Activated naive CD4-positive, alpha-beta T cell treated with anti-CD3 and anti-CD28 coated beads, Interleukin-2, amount 10 ng/mL, durations not matched to agents 7 days and 5 days (primary cell): ENCODE measurements at regions not wholly inside any gene's neighbourhood (a gene's known extent, or its start where the extent isn't known, plus 50 kb on each side); places are given as distances from the start of the nearest gene placed in this dataset.

Experiments used
- CTCF ChIA-PET: fragments of 350-600 bp; sonication (Branson Sonifier 250); formaldehyde crosslinking; loops from one replicate; lab custom pipeline; 2021; ENCODE audit warnings: antibody characterized with exemption; lab: Charles Lee
- DNase-seq: peaks from one replicate; pipeline ENCODE4 v3.0.0-alpha.2; 2020
- H3K27ac Mint-ChIP-seq: one replicate; pipeline ENCODE4 v1.8.0; 2021; ENCODE audit warnings: mild to moderate bottlenecking, moderate library complexity, mixed read lengths
- H3K27me3 Mint-ChIP-seq: one replicate; pipeline ENCODE4 v1.8.0; 2021; ENCODE audit warnings: mild to moderate bottlenecking, mixed read lengths
- H3K36me3 Mint-ChIP-seq: one replicate; pipeline ENCODE4 v1.8.0; 2021; ENCODE audit warnings: mixed read lengths
- H3K4me1 Mint-ChIP-seq: one replicate; pipeline ENCODE4 v1.8.0; 2021; ENCODE audit warnings: mixed read lengths
- H3K4me3 Mint-ChIP-seq: one replicate; pipeline ENCODE4 v1.8.0; 2021; ENCODE audit warnings: mild to moderate bottlenecking, moderate library complexity, mixed read lengths
- H3K9me3 Mint-ChIP-seq: one replicate; pipeline ENCODE4 v1.8.0; 2021; ENCODE audit warnings: mixed read lengths

DNA sequence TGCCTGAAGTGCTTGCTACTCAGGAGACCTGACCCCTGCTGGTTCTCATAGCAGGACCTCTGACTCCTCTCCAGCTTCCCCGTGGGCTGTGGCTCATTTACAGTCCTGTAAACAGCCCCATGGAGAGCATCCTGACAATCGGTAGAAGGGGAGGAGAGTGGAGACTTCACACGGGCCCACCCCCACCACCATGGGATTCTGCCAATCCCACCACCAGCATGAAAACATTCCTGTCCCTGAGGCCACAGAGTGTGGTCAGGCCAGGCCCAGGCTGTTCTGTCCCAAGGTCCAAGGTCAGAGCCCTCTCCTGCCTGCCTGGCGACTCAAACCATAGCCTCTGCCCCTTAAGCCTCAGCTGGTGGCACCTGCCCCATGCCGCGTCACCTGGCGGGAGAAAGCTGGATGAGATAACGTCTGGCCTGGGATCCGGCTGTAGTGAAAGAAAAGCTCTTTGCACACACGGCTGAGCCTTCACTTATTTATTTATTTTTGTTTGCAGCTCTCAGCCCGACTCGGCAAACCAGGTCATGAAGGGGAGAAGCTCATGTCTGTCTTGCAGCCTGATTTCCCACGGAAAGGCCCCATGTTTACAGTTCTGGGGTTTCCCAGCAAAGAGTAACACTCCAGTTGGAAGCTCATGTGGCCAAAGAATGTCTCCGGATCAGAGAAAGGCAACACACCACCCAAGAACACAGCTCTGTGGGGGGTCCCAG, 293.6 kb upstream of the ZMIZ1 start:
- H3K4me3 Mint-ChIP-seq, result no peak overlapping the region
- H3K36me3 Mint-ChIP-seq, result no peaks in the 10 kb centered on the region
- no peaks in the 10 kb centered on the region for H3K4me1 Mint-ChIP-seq
- no peak overlapping the region for H3K27ac Mint-ChIP-seq
- peaks cover 4% of the 10 kb centered on the region for H3K27me3 Mint-ChIP-seq
- no peaks in the 10 kb centered on the region for H3K9me3 Mint-ChIP-seq
- CTCF ChIA-PET, result no interaction called here
- DNase-seq, result no peak

GRCh38 chr10:78775891-78776290, 292.9 kb upstream of the ZMIZ1 start:
- CTCF ChIA-PET, result no interaction called here

DNA sequence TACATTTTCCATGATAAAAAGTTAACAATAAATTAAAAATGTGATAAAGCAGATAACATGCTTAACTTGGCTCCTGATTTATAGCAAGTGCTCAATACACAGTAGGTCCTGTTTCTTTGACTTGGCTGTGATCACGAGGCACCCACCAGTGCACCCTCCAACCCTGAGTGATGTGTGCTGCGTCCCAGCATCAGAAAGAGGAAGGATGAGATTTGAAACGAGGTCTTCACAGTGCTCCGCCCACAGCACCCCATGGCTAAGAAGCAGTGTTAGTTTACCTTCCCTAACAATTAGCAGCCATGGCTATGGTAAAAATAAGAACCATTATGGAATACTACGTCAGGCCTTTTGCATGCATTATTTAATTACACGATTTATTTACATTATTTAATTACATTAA, 292.0 kb upstream of the ZMIZ1 start:
- no peak for DNase-seq
- Mint-ChIP-seq H3K27ac (no peak overlapping the region), H3K27me3 (peaks cover 4% of the 10 kb centered on the region), H3K4me3 (no peak overlapping the region), H3K4me1 (no peaks in the 10 kb centered on the region), H3K36me3 (no peaks in the 10 kb centered on the region), H3K9me3 (no peaks in the 10 kb centered on the region)
- CTCF ChIA-PET, result no interaction called here

More at GRCh38 chr10:78775891-78776290, 292.9 kb upstream of the ZMIZ1 start:
- no peaks in the 10 kb centered on the region for H3K4me1 Mint-ChIP-seq
- H3K27ac Mint-ChIP-seq, result no peak overlapping the region
- H3K36me3 Mint-ChIP-seq, result no peaks in the 10 kb centered on the region
- no peaks in the 10 kb centered on the region for H3K9me3 Mint-ChIP-seq
- no peak for DNase-seq
- H3K4me3 Mint-ChIP-seq, result no peak overlapping the region
- H3K27me3 Mint-ChIP-seq, result peaks cover 4% of the 10 kb centered on the region

- Mint-ChIP-seq H3K36me3 (no peaks in the 10 kb centered on the region), H3K4me3 (no peak overlapping the region), H3K4me1 (no peaks in the 10 kb centered on the region), H3K27me3 (peaks cover 4% of the 10 kb centered on the region), H3K27ac (no peak overlapping the region), H3K9me3 (no peaks in the 10 kb centered on the region)
- CTCF ChIA-PET, result interaction anchor here (1.0 kb wide), 1 partner anchor 16 kb away, joined by 4 read pairs; no protein-coding TSS in a partner anchor
- no peak for DNase-seq
These were observed 291.3 kb upstream of the ZMIZ1 start for GRCh38 chr10:78777466-78777865.

GRCh38 chr10:78777867-78778266, 290.9 kb upstream of the ZMIZ1 start:
- Mint-ChIP-seq H3K36me3 (no peaks in the 10 kb centered on the region), H3K9me3 (no peaks in the 10 kb centered on the region), H3K27ac (no peak overlapping the region), H3K4me1 (no peaks in the 10 kb centered on the region), H3K27me3 (peaks cover 4% of the 10 kb centered on the region), H3K4me3 (no peak overlapping the region)
- no peak for DNase-seq
- CTCF ChIA-PET, result interaction anchor here (1.0 kb wide), 1 partner anchor 16 kb away, joined by 4 read pairs; no protein-coding TSS in a partner anchor

- Mint-ChIP-seq H3K4me3 (no peak overlapping the region), H3K36me3 (no peaks in the 10 kb centered on the region), H3K4me1 (no peaks in the 10 kb centered on the region), H3K27me3 (peaks cover 8% of the 10 kb centered on the region), H3K9me3 (no peaks in the 10 kb centered on the region), H3K27ac (no peak overlapping the region)
- DNase-seq, result no peak
- CTCF ChIA-PET, result interaction anchor here (1.0 kb wide), 1 partner anchor 15 kb away, joined by 4 read pairs; no protein-coding TSS in a partner anchor
These were observed 290.1 kb upstream of the ZMIZ1 start for GRCh38 chr10:78778444-78779338.

DNA sequence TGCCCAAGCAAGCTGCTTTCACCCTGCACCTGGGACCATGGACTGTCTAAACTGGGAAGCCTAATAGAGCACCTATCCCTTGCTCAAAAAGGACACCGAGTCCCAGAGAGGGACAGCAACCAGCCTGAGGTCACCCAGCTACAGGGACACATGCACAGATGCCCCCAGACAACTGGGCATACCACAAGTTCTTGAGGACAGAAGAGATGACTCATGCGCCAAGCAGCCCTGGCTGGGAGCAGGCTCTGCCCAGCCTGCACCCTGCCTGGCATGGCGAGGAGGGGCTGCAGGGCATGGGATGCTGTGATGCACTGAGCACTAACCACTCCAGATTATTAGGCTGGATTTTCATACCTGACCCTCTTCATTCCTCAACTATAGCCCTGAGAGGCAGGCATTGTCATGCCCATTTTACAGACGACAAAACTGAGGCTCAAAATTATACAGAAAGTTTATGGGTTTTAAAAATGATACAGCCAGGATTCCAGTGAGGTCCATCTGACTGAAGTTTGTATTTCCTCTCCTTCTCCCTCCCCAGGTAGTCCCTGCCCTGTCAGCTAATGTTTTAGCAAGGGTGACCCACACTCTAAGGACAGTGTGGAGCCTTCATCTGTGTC, 289.3 kb upstream of the ZMIZ1 start:
- peaks cover 11% of the 10 kb centered on the region for H3K27me3 Mint-ChIP-seq
- H3K9me3 Mint-ChIP-seq, result no peaks in the 10 kb centered on the region
- no peak overlapping the region for H3K4me3 Mint-ChIP-seq
- H3K27ac Mint-ChIP-seq, result no peak overlapping the region
- H3K36me3 Mint-ChIP-seq, result no peaks in the 10 kb centered on the region
- DNase-seq, result no peak
- H3K4me1 Mint-ChIP-seq, result no peaks in the 10 kb centered on the region
- CTCF ChIA-PET, result no interaction called here

DNA sequence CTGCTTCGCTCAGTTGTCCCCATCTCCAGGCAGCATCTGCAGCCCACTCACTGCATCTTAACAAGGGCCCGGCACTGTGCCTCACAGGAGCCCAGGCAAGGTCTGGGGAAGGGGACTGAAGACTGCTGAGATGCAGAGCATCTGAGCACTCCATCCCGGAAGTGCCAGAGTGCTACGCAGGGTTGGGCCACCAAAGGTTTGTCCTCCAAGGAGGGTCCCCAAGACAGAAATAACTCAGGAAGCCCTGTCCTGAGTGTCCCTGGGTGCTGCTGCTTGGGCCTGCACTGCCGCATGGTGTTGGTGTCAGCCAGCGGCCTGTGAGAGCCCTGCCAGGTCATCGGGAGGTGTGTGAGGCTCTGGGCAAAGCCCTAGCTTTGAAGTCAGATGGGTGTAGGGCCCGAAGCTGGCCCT, 288.2 kb upstream of the ZMIZ1 start:
- Mint-ChIP-seq H3K27me3 (peaks cover 15% of the 10 kb centered on the region), H3K4me3 (no peak overlapping the region), H3K36me3 (no peaks in the 10 kb centered on the region), H3K27ac (no peak overlapping the region), H3K4me1 (no peaks in the 10 kb centered on the region), H3K9me3 (no peaks in the 10 kb centered on the region)
- CTCF ChIA-PET, result no interaction called here
- no peak for DNase-seq

DNA sequence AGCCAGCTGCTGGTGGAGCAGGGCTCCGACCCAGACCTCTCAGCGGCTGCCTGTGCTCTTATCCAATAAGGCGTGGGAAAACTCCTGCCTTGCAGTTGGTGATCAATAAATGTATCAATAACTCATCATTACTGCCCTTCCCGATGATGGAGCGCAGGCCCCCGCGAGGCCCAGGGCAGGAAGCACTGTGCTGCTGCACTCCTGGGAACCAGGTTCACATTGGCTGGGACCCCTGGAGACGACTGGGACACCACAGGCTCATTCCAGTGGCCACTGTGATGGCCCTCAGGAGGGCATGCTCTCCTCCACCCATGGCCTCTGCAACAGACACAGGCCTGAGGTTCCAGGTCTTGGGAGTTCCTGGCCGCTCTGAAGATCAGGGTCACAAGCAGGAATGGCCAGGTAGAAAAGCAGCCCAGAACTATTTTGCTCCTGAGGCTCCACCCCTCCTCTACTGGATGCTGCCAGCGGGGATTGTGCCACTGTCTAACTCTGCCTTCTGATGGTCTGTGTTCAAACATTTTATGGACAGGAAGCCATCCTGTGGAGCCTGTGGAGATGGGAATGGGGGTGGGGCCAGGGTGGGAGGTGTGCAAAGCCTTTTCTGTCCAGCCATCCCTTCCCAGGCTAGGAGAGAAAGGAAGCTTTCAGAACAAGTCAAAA, 287.4 kb upstream of the ZMIZ1 start:
- CTCF ChIA-PET, result no interaction called here
- no peak for DNase-seq
- Mint-ChIP-seq H3K36me3 (no peaks in the 10 kb centered on the region), H3K27ac (no peak overlapping the region), H3K9me3 (no peaks in the 10 kb centered on the region), H3K4me1 (no peaks in the 10 kb centered on the region), H3K27me3 (peaks cover 15% of the 10 kb centered on the region), H3K4me3 (no peak overlapping the region)

DNA sequence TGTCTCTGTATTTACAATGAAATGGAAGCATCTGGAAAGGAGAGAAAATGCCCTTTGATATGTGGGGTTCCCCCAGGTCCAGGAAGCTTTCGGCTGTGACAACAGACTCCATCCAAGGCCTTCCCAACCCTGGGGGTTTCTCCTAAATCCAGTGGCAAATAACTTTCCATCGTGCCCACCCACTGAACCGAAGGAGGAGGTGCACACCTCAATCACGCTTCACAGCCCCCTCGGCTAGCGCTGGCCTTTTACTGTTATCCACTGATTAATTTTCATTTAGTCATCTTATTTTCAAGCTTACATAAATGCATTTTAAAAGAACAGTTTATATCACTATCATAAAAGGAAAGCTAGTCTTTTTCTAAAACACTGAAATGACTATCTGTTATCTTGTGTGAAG, 286.8 kb upstream of the ZMIZ1 start:
- no peaks in the 10 kb centered on the region for H3K9me3 Mint-ChIP-seq
- H3K27me3 Mint-ChIP-seq, result peaks cover 15% of the 10 kb centered on the region
- H3K27ac Mint-ChIP-seq, result no peak overlapping the region
- CTCF ChIA-PET, result no interaction called here
- no peaks in the 10 kb centered on the region for H3K36me3 Mint-ChIP-seq
- no peak for DNase-seq
- H3K4me1 Mint-ChIP-seq, result no peaks in the 10 kb centered on the region
- H3K4me3 Mint-ChIP-seq, result no peak overlapping the region

GRCh38 chr10:78782441-78782840, 286.3 kb upstream of the ZMIZ1 start:
- H3K4me3 Mint-ChIP-seq, result no peak overlapping the region
- no peak for DNase-seq
- H3K9me3 Mint-ChIP-seq, result no peaks in the 10 kb centered on the region
- no peaks in the 10 kb centered on the region for H3K4me1 Mint-ChIP-seq
- no peak overlapping the region for H3K27ac Mint-ChIP-seq
- H3K27me3 Mint-ChIP-seq, result peaks cover 15% of the 10 kb centered on the region
- H3K36me3 Mint-ChIP-seq, result no peaks in the 10 kb centered on the region
- CTCF ChIA-PET, result no interaction called here

GRCh38 chr10:78783753-78784152, 285.0 kb upstream of the ZMIZ1 start:
- Mint-ChIP-seq H3K4me1 (no peaks in the 10 kb centered on the region), H3K9me3 (no peaks in the 10 kb centered on the region), H3K4me3 (no peak overlapping the region), H3K27me3 (peaks cover 15% of the 10 kb centered on the region), H3K36me3 (no peaks in the 10 kb centered on the region), H3K27ac (no peak overlapping the region)
- no peak for DNase-seq
- CTCF ChIA-PET, result no interaction called here

DNA sequence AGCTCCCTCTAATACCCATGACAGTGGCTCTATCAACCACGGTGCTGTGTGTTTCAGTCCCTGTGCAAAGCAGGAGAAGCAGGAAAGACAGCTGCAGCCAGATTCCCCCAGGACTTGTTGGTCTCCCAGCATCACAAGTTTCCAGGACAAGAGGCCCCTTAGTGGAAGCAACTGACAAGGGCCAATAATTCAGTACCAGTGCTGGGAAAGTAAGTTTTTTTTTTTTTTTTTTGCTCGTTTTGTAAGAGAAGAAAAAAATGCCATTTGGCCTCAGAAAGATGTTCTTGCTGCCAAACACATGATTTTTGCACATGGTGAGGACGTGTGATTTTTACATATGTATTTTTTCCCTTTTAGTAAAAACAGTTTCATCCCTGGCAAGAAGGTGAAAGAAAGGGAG, 284.2 kb upstream of the ZMIZ1 start:
- H3K36me3 Mint-ChIP-seq, result no peaks in the 10 kb centered on the region
- no peaks in the 10 kb centered on the region for H3K4me1 Mint-ChIP-seq
- peaks cover 15% of the 10 kb centered on the region for H3K27me3 Mint-ChIP-seq
- DNase-seq, result no peak
- H3K9me3 Mint-ChIP-seq, result no peaks in the 10 kb centered on the region
- no peak overlapping the region for H3K4me3 Mint-ChIP-seq
- CTCF ChIA-PET, result no interaction called here
- no peak overlapping the region for H3K27ac Mint-ChIP-seq

GRCh38 chr10:78785066-78785465, 283.7 kb upstream of the ZMIZ1 start:
- Mint-ChIP-seq H3K27me3 (peaks cover 15% of the 10 kb centered on the region), H3K4me1 (no peaks in the 10 kb centered on the region), H3K9me3 (no peaks in the 10 kb centered on the region), H3K27ac (no peak overlapping the region), H3K36me3 (no peaks in the 10 kb centered on the region), H3K4me3 (no peak overlapping the region)
- CTCF ChIA-PET, result interaction anchor here (0.8 kb wide), 1 partner anchor 9 kb away, joined by 3 read pairs; no protein-coding TSS in a partner anchor
- DNase-seq, result no peak
